Stimulated activated CD8-positive, alpha-beta memory T cell treated with anti-CD3 and anti-CD28 coated beads, Interleukin-15, amount 100 ng/mL, for 4 hours (primary cell): ENCODE measurements at regions not wholly inside any gene's neighbourhood (a gene's known extent, or its start where the extent isn't known, plus 50 kb on each side); places are given as distances from the start of the nearest gene placed in this dataset.

ENCODE experiments used
- DNase-seq, 2 donors: peaks; one replicate each; pipeline ENCODE4 v3.0.0-alpha.2; 2020; ENCODE audit warnings: low read depth in 2 of 2

GRCh38 chr21:31500071-31500470, 156.0 kb upstream of the TIAM1 start:
- DNase-seq = no peak

DNA sequence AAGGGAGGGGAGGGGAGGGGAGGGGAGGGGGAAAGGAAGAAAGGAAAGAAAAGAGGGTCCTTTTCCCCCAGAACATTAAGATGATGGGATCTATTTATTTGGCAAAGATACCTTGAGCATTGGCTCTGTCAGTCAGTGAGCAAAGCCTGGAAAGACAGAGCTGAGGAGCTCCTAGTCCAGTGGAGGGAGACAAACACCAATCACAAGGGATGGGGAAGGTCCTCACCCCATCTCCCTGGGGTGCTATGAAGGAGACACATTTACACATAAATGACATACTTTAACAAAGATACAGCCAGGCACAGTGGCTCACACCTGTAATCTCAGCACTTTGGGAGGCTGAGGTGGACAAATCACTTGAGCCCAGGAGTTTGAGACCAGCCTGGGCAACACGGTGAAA, 154.9 kb upstream of the TIAM1 start:
- no peak for DNase-seq

DNA sequence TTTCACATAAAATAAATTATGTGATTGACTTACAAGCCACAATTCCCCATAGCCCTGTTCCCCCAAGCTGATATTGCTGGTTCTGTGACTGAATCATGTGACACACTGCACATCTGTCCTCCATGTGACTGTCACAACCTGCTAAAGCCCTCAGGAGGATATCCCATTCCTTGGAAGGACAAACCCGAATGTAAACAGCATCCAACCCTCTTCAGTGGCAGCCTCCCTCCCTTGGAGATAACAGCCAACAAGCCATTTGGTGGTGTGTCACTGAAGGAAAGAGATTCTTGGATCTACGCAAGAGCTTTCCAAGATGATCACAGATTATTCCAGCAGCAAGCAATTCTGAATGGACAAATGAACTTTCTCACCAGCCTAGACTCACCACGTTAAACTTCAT, 153.9 kb upstream of the TIAM1 start:
- no peak for DNase-seq

- no peak for DNase-seq
Measured at GRCh38 chr21:31493350-31493880, 149.4 kb upstream of the TIAM1 start.

DNA sequence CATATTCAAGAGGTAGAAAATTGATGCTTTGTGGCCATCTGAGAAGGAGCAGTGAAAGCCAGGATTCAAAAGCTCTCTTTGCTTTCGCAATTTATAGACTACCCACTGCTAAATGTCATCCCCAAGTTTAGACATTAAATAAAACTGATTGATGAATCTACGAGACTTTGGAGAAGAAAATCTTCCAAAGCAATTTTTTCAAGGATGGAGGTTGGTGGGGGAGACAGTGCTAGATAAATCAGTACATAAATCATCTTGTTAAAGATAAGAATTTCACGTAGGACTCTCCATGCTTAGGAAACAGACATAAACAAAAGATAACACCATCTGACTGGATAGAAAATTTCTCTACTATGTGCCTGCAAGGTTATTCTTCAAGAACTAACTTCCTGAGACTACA, 147.6 kb upstream of the TIAM1 start:
- DNase-seq = no peak

GRCh38 chr21:31490443-31490842, 146.4 kb upstream of the TIAM1 start:
- DNase-seq = no peak

DNA sequence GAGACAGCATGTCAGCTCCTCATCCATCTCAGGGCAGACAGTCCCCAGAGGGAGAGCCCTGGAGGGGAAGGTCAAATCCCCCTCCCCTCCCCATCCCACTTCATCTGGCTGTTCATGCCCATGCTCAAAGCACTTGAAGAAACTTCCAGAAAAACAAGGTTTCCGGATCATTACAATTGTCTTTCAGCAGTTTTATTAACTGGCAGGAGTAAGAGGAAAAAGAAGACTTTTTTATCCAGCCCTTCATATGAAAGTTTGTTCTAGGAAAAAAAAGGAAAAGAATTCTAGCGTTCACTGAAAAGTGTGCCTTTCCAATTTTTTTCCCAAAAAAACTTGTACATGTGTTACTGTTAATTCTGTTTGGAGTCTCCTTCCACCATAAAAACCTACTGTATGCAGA, 145.7 kb upstream of the TIAM1 start:
- DNase-seq = no peak

DNA sequence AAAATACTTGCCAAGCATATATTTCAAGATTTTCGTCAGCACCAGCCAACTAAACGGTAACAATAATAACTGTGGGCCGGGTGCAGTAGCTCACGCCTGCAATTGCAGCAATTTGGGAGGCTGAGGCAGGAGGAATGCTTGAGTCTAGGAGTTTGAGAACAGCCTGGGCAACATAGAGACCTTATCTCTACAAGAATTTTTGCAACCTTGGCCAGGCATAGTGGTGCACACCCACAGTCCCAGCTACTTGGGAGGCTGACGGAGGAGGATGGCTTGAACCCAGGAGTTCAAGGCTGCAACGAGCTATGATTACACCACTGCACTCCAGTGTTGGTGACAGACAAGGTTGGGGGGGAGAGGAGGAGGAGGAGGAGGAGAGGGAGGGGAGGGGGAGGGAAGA, 145.0 kb upstream of the TIAM1 start:
- no peak for DNase-seq

- DNase-seq = no peak
Measured at GRCh38 chr21:31484219-31484618, 140.2 kb upstream of the TIAM1 start.

DNA sequence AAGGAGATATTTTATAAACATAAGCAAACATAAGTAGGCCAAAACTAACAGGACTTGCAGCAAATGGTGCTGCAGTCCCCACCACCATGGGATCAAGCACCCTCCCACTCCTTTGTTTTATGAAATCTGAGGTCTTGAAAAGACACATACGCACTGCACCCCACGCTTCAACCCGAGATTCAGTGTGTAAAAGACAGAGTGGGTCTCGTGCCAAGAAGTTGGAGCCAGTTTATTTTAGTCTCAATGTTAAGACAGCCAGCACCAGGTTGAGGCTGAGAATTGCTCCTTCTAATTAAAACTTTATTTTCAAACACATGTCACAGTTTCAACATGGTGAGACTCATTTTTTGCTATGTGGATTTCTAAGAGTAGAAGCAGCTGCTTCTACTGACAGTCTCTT, 139.1 kb upstream of the TIAM1 start:
- no peak for DNase-seq

DNA sequence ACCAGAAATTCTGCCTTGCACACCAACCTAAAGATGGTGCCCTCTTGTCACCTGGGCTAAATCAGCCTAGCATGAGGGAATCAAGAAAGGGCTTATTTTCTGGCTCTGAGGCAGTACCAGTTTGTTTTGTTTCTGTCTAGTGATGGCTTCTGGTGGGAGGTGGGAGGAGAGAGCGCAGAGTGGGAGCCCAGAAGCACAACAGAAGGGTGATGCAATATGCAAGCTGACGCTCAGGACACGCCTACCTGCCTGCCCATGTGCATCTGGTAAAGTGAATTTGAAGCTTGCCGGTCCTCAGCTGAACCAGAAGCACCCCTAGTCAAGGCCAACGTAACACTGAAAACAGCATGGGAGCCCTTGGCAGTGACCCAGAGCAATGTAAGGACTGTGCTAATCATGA, 138.4 kb upstream of the TIAM1 start:
- DNase-seq = no peak

GRCh38 chr21:31480228-31480627, 136.2 kb upstream of the TIAM1 start:
- DNase-seq = no peak

GRCh38 chr21:31479714-31480113, 135.7 kb upstream of the TIAM1 start:
- no peak for DNase-seq

- no peak for DNase-seq
Measured at GRCh38 chr21:31479222-31479621, 135.2 kb upstream of the TIAM1 start.

DNA sequence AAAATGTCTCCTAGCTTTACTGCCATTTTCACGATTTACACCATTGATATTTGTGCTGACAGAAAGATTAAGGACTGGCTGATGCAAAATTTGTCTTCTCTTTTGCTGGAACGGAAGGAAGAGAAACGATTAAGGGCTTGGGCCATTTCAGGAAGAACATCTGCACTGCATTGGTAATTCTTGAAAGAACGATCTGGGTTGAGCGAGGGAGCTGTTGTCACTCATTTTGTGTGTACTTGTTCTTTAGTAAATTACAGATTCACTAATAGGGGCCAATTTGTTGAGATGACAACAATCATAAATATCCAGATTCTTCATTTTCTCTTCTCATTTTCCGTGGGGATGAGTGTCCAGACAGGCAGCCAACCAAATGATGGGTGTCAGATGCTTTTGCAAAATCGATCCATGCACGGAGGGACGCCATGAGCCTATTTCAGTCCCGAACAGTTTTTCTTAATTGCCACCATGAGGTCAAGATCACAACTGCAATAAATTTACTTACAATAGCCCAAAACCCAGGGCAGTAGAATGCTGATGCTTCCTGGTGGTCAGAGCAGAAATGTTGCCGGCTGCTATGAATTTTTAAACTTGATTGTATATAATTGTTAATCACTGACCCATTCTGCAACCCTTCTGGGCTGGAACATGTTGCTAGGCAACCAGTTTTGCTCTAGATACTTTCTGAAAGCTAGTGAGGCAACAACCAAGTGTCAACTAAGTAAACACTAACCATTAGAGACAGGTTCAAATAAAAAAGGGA, 132.4 kb upstream of the TIAM1 start:
- no peak for DNase-seq

- DNase-seq = no peak
Measured at GRCh38 chr21:31475223-31475622, 131.2 kb upstream of the TIAM1 start.

DNA sequence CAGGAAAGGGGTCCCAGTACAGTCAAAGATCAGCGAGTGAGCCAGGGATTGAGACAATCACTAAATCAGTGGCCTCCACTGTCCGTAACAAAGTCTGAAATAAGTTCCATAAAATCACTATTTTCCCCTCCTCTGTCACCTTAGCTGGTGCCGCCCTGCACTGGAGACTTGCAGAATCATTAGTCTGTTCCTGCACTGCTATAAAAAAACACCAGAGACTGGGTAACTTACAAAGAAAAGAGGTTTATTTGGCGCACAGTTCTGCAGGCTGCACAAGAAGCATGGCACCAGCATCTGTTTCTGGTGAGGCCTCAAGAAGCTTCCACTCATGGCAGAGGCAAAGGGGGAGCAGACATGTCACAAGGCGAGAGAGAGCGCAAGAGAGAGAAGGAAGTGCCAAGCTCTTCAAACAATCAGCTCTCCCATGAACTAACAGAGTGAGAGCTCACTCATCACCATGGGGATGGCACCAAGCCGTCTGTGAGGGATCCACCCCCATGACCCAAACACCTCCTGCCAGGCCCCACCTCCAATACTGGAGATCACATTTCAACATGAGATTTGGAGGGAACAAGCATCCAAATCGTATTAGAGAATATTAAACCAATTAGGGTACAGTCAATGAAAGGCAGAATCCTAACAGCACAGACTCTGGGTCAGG, 129.8 kb upstream of the TIAM1 start:
- no peak for DNase-seq

- no peak for DNase-seq
Measured at GRCh38 chr21:31471865-31472264, 127.8 kb upstream of the TIAM1 start.

DNA sequence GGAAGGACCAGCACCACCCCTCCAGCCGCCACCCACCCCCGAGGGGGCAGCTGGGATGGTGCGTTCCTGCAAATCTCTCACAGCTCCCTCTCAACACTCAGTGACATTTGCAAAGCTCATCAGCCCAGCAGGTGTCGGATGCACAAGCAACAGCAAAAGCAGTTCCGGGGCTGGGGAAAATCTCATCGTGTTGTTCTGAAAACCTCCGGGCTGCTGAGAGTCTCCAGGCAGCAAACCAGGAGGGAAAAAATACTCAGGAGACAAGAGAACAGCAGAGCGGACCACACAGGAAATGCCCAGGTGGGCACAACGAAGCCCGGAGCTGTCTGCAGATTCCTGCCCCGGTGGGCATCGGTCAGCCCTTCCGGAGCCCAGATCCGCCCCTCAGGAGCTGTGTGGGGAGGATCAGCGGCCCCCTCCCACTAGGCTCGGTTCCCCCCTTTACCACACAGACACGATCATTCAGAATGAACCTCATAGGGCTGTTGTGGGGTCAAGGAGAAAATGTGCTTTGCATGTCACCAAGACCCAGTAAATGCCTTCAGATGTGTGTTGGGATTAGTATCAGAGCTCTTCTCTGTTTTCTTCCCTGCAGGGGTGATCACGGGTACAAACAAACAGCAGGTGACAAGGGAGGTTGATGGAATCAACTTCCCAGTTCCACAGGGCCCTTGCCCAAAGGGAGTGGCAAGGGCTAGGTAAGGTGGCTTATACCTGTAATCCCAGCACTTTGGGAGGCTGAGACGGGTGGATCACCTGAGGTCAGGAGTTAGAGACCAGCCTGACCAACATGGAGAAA, 127.0 kb upstream of the TIAM1 start:
- DNase-seq = no peak

- no peak for DNase-seq
Measured at GRCh38 chr21:31460980-31461379, 116.9 kb upstream of the TIAM1 start.

DNA sequence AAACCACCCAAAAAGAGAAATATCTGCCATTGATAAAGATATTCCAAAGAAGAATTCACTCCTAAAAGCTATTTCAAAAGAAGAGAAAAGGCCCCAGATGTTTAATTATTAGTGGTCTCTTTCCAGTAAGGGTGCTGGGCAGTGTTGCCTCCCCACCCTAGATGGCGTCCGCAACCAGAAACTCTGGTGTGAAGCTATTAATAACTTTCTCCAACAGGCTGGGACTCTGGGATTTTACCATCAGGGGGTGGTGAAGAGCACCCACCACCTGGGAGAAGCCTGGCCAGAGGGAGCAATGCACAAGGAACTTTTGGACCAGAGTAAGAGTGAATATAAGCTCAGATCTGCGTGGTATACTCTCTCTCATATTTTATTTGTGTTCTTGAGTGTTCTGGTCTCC, 115.4 kb upstream of the TIAM1 start:
- DNase-seq = no peak

DNA sequence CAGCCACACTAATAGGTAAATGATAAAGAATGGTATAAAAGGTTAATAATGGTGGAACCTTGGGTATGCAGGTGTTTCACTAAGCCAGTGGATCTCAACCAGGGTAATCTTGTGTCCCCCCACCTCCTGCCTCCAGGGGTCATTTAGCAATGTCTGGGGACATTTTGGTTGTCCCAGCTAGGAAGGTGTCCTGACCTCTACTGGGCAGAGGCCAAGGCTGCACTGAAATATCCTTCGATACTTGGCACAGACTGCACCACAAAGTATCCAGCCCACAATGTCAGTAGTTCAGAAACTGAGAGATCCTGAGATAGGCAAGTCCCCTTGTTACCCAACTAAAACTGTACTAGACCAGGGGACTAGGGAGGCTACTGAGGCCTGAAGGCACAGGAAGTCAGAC, 113.6 kb upstream of the TIAM1 start:
- no peak for DNase-seq

DNA sequence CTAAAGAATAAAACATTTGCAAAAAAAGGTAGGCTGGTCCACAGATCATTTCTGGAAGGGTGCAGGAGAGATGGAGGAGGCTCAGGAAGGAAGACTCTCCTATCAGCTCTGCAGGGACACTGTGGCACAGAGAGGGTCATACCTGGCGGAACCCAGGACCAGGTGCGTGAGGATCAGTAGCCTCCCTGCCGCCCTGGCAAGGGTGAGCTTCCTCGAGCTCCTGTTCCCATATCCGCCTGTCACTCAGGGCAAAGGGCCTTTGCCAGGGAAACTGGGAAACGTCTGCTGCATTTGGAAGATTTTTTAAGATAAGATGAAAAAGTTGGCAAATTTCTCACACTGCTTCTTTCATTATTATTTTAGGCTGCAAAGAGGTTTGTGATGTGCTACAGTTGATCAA, 112.1 kb upstream of the TIAM1 start:
- no peak for DNase-seq
